MM.1S (cell line): ENCODE measurements at regions not wholly inside any gene's neighbourhood (a gene's known extent, or its start where the extent isn't known, plus 50 kb on each side); places are given as distances from the start of the nearest gene placed in this dataset.

Experiments
- DNase-seq: peaks from one replicate; pipeline ENCODE4 v3.0.0-alpha.2; 2015
- H2AFZ ChIP-seq: fragments of 300-600 bp; sonication (generic); 2 replicates; pipeline ENCODE4 v1.6.0; 2016; ENCODE audit warnings: antibody characterized with exemption, low read length
- H3F3A ChIP-seq: fragments of 300-600 bp; sonication (generic); 2 replicates; pipeline ENCODE4 v1.6.1; 2016; ENCODE audit warnings: mild to moderate bottlenecking, antibody characterized with exemption, low read length, moderate library complexity, mixed read lengths; ENCODE audit not compliant: insufficient read depth
- H3K27ac ChIP-seq: fragments of 300-600 bp; sonication (generic); 2 replicates; pipeline ENCODE4 v1.5.1; 2016; ENCODE audit warnings: mild to moderate bottlenecking, low read length
- H3K27me3 ChIP-seq: fragments of 300-600 bp; sonication (generic); replicated peaks from 2 replicates; pipeline ENCODE4 v1.6.0; 2016; ENCODE audit warnings: low read length; ENCODE audit not compliant: insufficient read depth
- H3K36me3 ChIP-seq: fragments of 300-600 bp; sonication (generic); replicated peaks from 2 replicates; pipeline ENCODE4 v1.6.1; 2016; ENCODE audit warnings: mild to moderate bottlenecking, low read length, mixed read lengths; ENCODE audit not compliant: insufficient read depth
- H3K4me1 ChIP-seq: fragments of 300-600 bp; sonication (generic); 2 replicates; pipeline ENCODE4 v1.6.1; 2016; ENCODE audit warnings: low read length, mixed read lengths
- H3K4me2 ChIP-seq: fragments of 300-600 bp; sonication (generic); 2 replicates; pipeline ENCODE4 v1.6.0; 2016; ENCODE audit warnings: low read depth, low read length
- H3K4me3 ChIP-seq: fragments of 300-600 bp; sonication (generic); 2 replicates; pipeline ENCODE4 v1.5.1; 2016; ENCODE audit warnings: low read length, mixed read lengths
- H3K79me2 ChIP-seq: fragments of 300-600 bp; sonication (generic); 2 replicates; pipeline ENCODE4 v1.6.1; 2016; ENCODE audit warnings: mixed run types, low read length, mixed read lengths
- H3K9ac ChIP-seq: fragments of 300-600 bp; sonication (generic); 2 replicates; pipeline ENCODE4 v1.6.1; 2016; ENCODE audit warnings: low read length, mixed read lengths
- H3K9me2 ChIP-seq: fragments of 300-600 bp; sonication (generic); replicated peaks from 2 replicates; pipeline ENCODE4 v1.6.1; 2016; ENCODE audit warnings: mild to moderate bottlenecking, low read length, mixed read lengths; ENCODE audit not compliant: insufficient read depth
- H3K9me3 ChIP-seq: fragments of 300-600 bp; sonication (generic); replicated peaks from 2 replicates; pipeline ENCODE4 v1.6.1; 2016; ENCODE audit warnings: mild to moderate bottlenecking, low read length, mixed read lengths; ENCODE audit not compliant: insufficient read depth
- H4K20me1 ChIP-seq: fragments of 300-600 bp; sonication (generic); 2 replicates; pipeline ENCODE4 v1.6.1; 2016; ENCODE audit warnings: mild to moderate bottlenecking, low read length, moderate library complexity, mixed read lengths; ENCODE audit not compliant: insufficient read depth
- EZH2 ChIP-seq: fragments of 300-600 bp; sonication (generic); optimal IDR thresholded peaks from 2 replicates; pipeline ENCODE3; 2017; ENCODE audit warnings: low read depth, mild to moderate bottlenecking, antibody characterized with exemption, low read length, mixed read lengths
- EZH2phosphoT487 ChIP-seq: fragments of 300-600 bp; sonication (generic); IDR thresholded peaks from 2 replicates; pipeline ENCODE4 v1.6.1; 2018; ENCODE audit warnings: antibody characterized with exemption, low read length
- TF ChIP-seq, protein P1 (sequence below): fragments of 300-600 bp; sonication (generic); IDR thresholded peaks from 2 replicates; pipeline ENCODE4 v1.5.1; 2016; ENCODE audit warnings: antibody characterized with exemption, low read length, mixed read lengths

DNA sequence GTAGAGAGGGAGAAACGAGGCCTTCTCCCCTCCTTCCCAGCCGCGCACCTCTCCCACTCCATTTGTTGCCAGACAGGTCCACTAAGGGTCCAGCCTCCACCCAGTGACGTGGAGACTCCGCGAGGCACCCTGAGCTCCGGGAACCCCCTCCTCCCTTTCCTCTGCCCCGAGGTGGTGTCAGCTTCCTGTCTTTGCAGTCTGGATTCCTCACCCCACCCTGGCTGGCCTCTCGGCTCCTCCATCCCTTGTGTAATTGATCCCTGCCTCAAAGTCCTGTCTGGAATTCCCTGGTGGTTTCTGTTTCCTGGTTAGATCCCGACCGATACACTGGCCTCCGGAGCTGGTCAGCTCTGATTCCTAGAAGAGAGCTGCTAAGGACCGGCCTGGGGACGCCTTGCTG lies 105.9 kb upstream of the SCOC start:
- H4K20me1 ChIP-seq = no peaks in the 10 kb centered on the region
- H2AFZ ChIP-seq = no peak overlapping the region
- H3K36me3 ChIP-seq = no peaks in the 10 kb centered on the region
- no peak overlapping the region for H3K4me3 ChIP-seq
- H3K4me1 ChIP-seq = no peaks in the 10 kb centered on the region
- no peak overlapping the region for H3K27ac ChIP-seq
- H3K9me3 ChIP-seq = no peaks in the 10 kb centered on the region
- H3K27me3 ChIP-seq = no peaks in the 10 kb centered on the region
- TF ChIP-seq, protein P1, sequence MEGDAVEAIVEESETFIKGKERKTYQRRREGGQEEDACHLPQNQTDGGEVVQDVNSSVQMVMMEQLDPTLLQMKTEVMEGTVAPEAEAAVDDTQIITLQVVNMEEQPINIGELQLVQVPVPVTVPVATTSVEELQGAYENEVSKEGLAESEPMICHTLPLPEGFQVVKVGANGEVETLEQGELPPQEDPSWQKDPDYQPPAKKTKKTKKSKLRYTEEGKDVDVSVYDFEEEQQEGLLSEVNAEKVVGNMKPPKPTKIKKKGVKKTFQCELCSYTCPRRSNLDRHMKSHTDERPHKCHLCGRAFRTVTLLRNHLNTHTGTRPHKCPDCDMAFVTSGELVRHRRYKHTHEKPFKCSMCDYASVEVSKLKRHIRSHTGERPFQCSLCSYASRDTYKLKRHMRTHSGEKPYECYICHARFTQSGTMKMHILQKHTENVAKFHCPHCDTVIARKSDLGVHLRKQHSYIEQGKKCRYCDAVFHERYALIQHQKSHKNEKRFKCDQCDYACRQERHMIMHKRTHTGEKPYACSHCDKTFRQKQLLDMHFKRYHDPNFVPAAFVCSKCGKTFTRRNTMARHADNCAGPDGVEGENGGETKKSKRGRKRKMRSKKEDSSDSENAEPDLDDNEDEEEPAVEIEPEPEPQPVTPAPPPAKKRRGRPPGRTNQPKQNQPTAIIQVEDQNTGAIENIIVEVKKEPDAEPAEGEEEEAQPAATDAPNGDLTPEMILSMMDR = no peak
- TF ChIP-seq EZH2phosphoT487 = no peak
- no peak for TF ChIP-seq EZH2
- H3F3A ChIP-seq = no peaks in the 10 kb centered on the region
- no peak overlapping the region for H3K4me2 ChIP-seq
- no peak overlapping the region for H3K9ac ChIP-seq
- no peak for DNase-seq
- H3K79me2 ChIP-seq = no peaks in the 10 kb centered on the region
- no peaks in the 10 kb centered on the region for H3K9me2 ChIP-seq

DNA sequence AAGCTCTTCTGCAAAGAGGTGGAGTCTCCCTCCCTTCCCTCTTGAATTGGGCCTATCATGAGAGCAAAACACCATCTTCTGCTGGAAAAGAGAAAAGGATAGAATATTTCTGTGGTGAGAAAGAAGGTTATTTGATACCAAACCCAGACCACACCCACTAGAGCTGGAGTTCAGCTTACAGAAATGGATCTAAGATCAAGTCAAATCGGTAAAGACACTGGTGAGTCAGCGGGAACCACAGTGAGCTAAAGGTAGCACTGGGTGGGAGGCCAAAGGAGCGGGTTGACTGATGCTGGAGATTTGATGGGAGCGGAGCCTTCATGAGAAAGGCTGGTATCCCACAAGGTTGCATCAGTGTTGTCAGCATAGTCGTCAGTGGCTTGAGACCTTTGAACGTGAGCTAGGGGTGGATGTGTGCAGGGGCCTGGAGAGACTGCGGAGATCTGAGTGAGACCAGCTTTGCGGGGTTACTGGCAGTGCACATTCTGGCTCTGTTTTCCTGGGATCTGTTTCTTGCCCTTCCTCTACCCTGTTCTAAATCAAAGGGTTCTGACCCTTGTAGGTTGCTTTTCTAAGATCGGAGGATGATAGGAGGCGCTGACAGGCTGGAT lies 106.4 kb upstream of the SCOC start:
- no peak overlapping the region for H3K9ac ChIP-seq
- no peaks in the 10 kb centered on the region for H4K20me1 ChIP-seq
- no peaks in the 10 kb centered on the region for H3F3A ChIP-seq
- no peak overlapping the region for H3K27ac ChIP-seq
- H3K9me3 ChIP-seq = no peaks in the 10 kb centered on the region
- H2AFZ ChIP-seq = no peak overlapping the region
- H3K4me1 ChIP-seq = no peaks in the 10 kb centered on the region
- no peak for DNase-seq
- no peaks in the 10 kb centered on the region for H3K27me3 ChIP-seq
- no peaks in the 10 kb centered on the region for H3K9me2 ChIP-seq
- H3K79me2 ChIP-seq = no peaks in the 10 kb centered on the region
- no peak for TF ChIP-seq EZH2
- TF ChIP-seq, protein P1 = no peak
- no peak for TF ChIP-seq EZH2phosphoT487
- H3K4me2 ChIP-seq = no peak overlapping the region
- H3K4me3 ChIP-seq = no peak overlapping the region
- no peaks in the 10 kb centered on the region for H3K36me3 ChIP-seq

DNA sequence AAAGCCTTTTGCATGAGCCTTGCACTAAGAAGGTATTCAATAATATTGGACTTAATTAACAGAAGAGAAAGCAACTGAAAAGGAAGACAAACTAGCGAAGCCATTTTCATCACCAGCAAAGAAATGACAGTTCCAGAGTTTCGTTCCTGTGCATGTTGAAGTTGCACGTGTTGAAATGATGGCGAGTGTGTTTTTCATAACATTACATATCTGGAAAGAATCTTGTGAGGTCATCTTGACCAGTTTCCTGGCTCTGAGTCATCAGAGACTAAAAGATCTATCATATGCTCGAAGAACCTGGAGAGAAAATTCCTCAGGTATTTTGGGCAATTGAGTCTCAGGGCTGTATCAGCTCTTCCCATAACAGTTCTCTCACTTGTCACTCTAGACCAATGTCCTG lies 106.2 kb upstream of the MAML3 start:
- no peak for DNase-seq
- no peak for TF ChIP-seq EZH2
- no peak for TF ChIP-seq EZH2phosphoT487
- TF ChIP-seq, protein P1 = no peak
- Histone ChIP-seq H3K9ac (no peak overlapping the region), H3K9me3 (no peaks in the 10 kb centered on the region), H3K27me3 (no peaks in the 10 kb centered on the region), H3K4me1 (peaks cover 16% of the 10 kb centered on the region), H3K27ac (no peak overlapping the region), H3F3A (peaks cover 4% of the 10 kb centered on the region; the same call in 1 of the 2 replicates), H3K9me2 (no peaks in the 10 kb centered on the region), H3K4me3 (no peak overlapping the region), H3K36me3 (no peaks in the 10 kb centered on the region), H3K79me2 (no peaks in the 10 kb centered on the region), H3K4me2 (no peak overlapping the region), H4K20me1 (no peaks in the 10 kb centered on the region), H2AFZ (no peak overlapping the region)
